IMR-90 (cell line): ENCODE measurements at regions not wholly inside any gene's neighbourhood (a gene's known extent, or its start where the extent isn't known, plus 50 kb on each side); places are given as distances from the start of the nearest gene placed in this dataset.

Experiments
- ATAC-seq: fragments of 200-7000 bp; cut with Tn5 transposase; 2 replicates; pipeline ENCODE4 v1.9.1; 2020; ENCODE audit warnings: low read depth, mild to moderate bottlenecking, moderate library complexity
- BruUV-seq: library from RNA; stranded (reverse); fragments of 400-500 nt; replicated peaks from 2 replicates; lab custom pipeline; 2021; lab: Mats Ljungman, UMichigan
- CTCF ChIA-PET: fragments of 300-600 bp; formaldehyde crosslinking; extraction: SDS; loops from one replicate; lab custom pipeline; 2021; ENCODE audit warnings: antibody characterized with exemption; lab: Yijun Ruan, JAX
- POLR2A ChIA-PET: fragments of 300-600 bp; sonication (Branson Sonifier 250); formaldehyde crosslinking; loops from one replicate; lab custom pipeline; 2022; ENCODE audit warnings: antibody characterized with exemption; ENCODE audit not compliant: unreplicated experiment; lab: Charles Lee
- DNase-seq: peaks from one replicate; pipeline ENCODE4 v3.0.0; 2013
- H2AFZ ChIP-seq: replicated peaks from 2 replicates; pipeline ENCODE3; 2013; ENCODE audit warnings: low read length, mild to moderate bottlenecking; ENCODE audit not compliant: poor library complexity
- H2AK5ac ChIP-seq: 2 replicates; pipeline ENCODE4 v1.6.1; 2013; ENCODE audit warnings: low read depth, low read length, inconsistent platforms
- H2AK9ac ChIP-seq: replicated peaks from 2 replicates; pipeline ENCODE3; 2013; ENCODE audit warnings: mild to moderate bottlenecking, low read depth, low read length, moderate library complexity; ENCODE audit not compliant: poor library complexity
- H2BK120ac ChIP-seq: 2 replicates; pipeline ENCODE4 v1.6.1; 2013; ENCODE audit warnings: low read depth, low read length, inconsistent platforms
- H2BK15ac ChIP-seq: 3 replicates; pipeline ENCODE4 v1.6.1; 2013; ENCODE audit warnings: low read depth, low read length, inconsistent platforms
- H2BK20ac ChIP-seq: 2 replicates; pipeline ENCODE4 v1.6.1; 2013; ENCODE audit warnings: low read depth, mild to moderate bottlenecking, inconsistent platforms, low read length, moderate library complexity
- H2BK5ac ChIP-seq: 2 replicates; pipeline ENCODE4 v1.6.1; 2013; ENCODE audit warnings: mild to moderate bottlenecking, low read depth, low read length, inconsistent platforms; ENCODE audit not compliant: poor library complexity, severe bottlenecking
- H3K14ac ChIP-seq: replicated peaks from 2 replicates; pipeline ENCODE4 v1.6.1; 2013; ENCODE audit warnings: low read depth, low read length, inconsistent platforms
- H3K18ac ChIP-seq: 2 replicates; pipeline ENCODE4 v1.6.1; 2013; ENCODE audit warnings: low read depth, low read length, control low read depth
- H3K23ac ChIP-seq: 2 replicates; pipeline ENCODE4 v1.6.1; 2013; ENCODE audit warnings: low read depth, low read length, inconsistent platforms
- H3K27ac ChIP-seq: 2 replicates; pipeline ENCODE4 v1.5.1; 2013; ENCODE audit warnings: mild to moderate bottlenecking, control low read depth, low read length; ENCODE audit not compliant: insufficient read depth
- H3K27me3 ChIP-seq: 2 replicates; pipeline ENCODE4 v1.6.1; 2013; ENCODE audit warnings: low read length; ENCODE audit not compliant: control insufficient read depth, insufficient read depth
- H3K36me3 ChIP-seq: 2 replicates; pipeline ENCODE4 v1.6.1; 2013; ENCODE audit warnings: low read length, mixed read lengths; ENCODE audit not compliant: control insufficient read depth, insufficient read depth
- H3K4ac ChIP-seq: 2 replicates; pipeline ENCODE4 v1.6.1; 2013; ENCODE audit warnings: low read depth, low read length, inconsistent platforms
- H3K4me1 ChIP-seq: 2 replicates; pipeline ENCODE4 v1.6.1; 2013; ENCODE audit warnings: low read length, mixed read lengths; ENCODE audit not compliant: control insufficient read depth, insufficient read depth
- H3K4me2 ChIP-seq: 2 replicates; pipeline ENCODE4 v1.6.1; 2013; ENCODE audit warnings: low read depth, mild to moderate bottlenecking, control low read depth, low read length, moderate library complexity
- H3K4me3 ChIP-seq: 2 replicates; pipeline ENCODE4 v1.5.1; 2013; ENCODE audit warnings: low read depth, mild to moderate bottlenecking, control low read depth, low read length, moderate library complexity; ENCODE audit not compliant: insufficient read depth
- H3K56ac ChIP-seq: 2 replicates; pipeline ENCODE4 v1.6.1; 2013; ENCODE audit warnings: low read length, inconsistent platforms; ENCODE audit not compliant: insufficient read depth; ENCODE audit errors: extremely low read depth
- H3K79me1 ChIP-seq, 2 experiments: 2 replicates each; pipeline ENCODE4 v1.6.1; 2013; ENCODE audit warnings: low read length in 2 of 2, inconsistent platforms in 1 of 2, low read depth in 1 of 2
- H3K9ac ChIP-seq: 2 replicates; pipeline ENCODE4 v1.6.1; 2013; ENCODE audit warnings: low read depth, low read length, control low read depth
- H3K9me1 ChIP-seq: 2 replicates; pipeline ENCODE4 v1.6.1; 2013; ENCODE audit warnings: low read length, inconsistent platforms; ENCODE audit not compliant: insufficient read depth
- H3K9me3 ChIP-seq: 2 replicates; pipeline ENCODE4 v1.6.1; 2013; ENCODE audit warnings: low read length; ENCODE audit not compliant: control insufficient read depth, insufficient read depth
- H4K20me1 ChIP-seq: 2 replicates; pipeline ENCODE4 v1.6.1; 2013; ENCODE audit warnings: low read length, inconsistent platforms; ENCODE audit not compliant: insufficient read depth
- H4K5ac ChIP-seq: 2 replicates; pipeline ENCODE4 v1.6.1; 2013; ENCODE audit warnings: mild to moderate bottlenecking, low read depth, low read length, control low read depth
- H4K8ac ChIP-seq, 2 experiments: 2 replicates each; pipeline ENCODE4 v1.6.1; 2013; ENCODE audit warnings: low read depth in 2 of 2, low read length in 2 of 2, control low read depth in 1 of 2, inconsistent platforms in 1 of 2
- H4K91ac ChIP-seq: 2 replicates; pipeline ENCODE4 v1.6.1; 2013; ENCODE audit warnings: low read depth, low read length, inconsistent platforms; ENCODE audit not compliant: insufficient read depth
- BHLHE40 ChIP-seq: fragments of 150-350 bp; IDR thresholded peaks from 2 replicates; pipeline ENCODE4 v1.6.1; 2016; ENCODE audit warnings: mild to moderate bottlenecking, low read depth, low read length
- CEBPB ChIP-seq: IDR thresholded peaks from 2 replicates; pipeline ENCODE4 v1.6.1; 2012; ENCODE audit warnings: low read depth, low read length, improper control_type of control experiment
- CHD1 ChIP-seq: IDR thresholded peaks from 2 replicates; pipeline ENCODE4 v1.6.1; 2012; ENCODE audit warnings: low read depth, low read length, improper control_type of control experiment
- FOS ChIP-seq: fragments of 150-350 bp; IDR thresholded peaks from 2 replicates; pipeline ENCODE4 v1.6.1; 2016; ENCODE audit warnings: low read depth, low read length
- MAFK ChIP-seq: IDR thresholded peaks from 2 replicates; pipeline ENCODE4 v1.6.1; 2012; ENCODE audit warnings: low read depth, low read length, improper control_type of control experiment
- NFE2L2 ChIP-seq: fragments of 150-350 bp; IDR thresholded peaks from 2 replicates; pipeline ENCODE4 v1.6.1; 2016; ENCODE audit warnings: low read depth, mild to moderate bottlenecking, low read length
- RCOR1 ChIP-seq: IDR thresholded peaks from 2 replicates; pipeline ENCODE4 v1.6.1; 2012; ENCODE audit warnings: mild to moderate bottlenecking, low read length, improper control_type of control experiment; ENCODE audit not compliant: insufficient replicate concordance
- RFX5 ChIP-seq: IDR thresholded peaks from 2 replicates; pipeline ENCODE4 v1.8.0; 2012; ENCODE audit warnings: low read depth, mild to moderate bottlenecking, low read length, moderate library complexity
- WGBS, 2 experiments: methylation state at CpG; one replicate each; pipeline versions ENCODE4 v1.1.5 to v1.1.7; 2013; ENCODE audit warnings: missing lambda C conversion rate in 2 of 2; ENCODE audit not compliant: insufficient read length in 1 of 2; ENCODE audit errors: extremely low coverage in 2 of 2; 5-methylcytosine and 5-hydroxymethylcytosine counted together
- dilution Hi-C: fragments of 300-500 bp; cut with HindIII; formaldehyde crosslinking; loops from one replicate; pipeline ENCODE4 v1.14.3; 2018; ENCODE audit warnings: low sequenced_read_pairs; ENCODE audit not compliant: unreplicated experiment
- in situ Hi-C: fragments of 300-500 bp; cut with MboI; formaldehyde crosslinking; loops from 3 replicates; pipeline ENCODE4 v1.14.3; 2019; ENCODE audit warnings: low sequenced_read_pairs, inconsistent platforms, mixed read lengths
- intact Hi-C: fragments of 100-400 bp; cut with micrococcal nuclease; formaldehyde crosslinking; loops from 2 replicates; pipeline ENCODE4 v1.10.0; 2022
- TF ChIP-seq, protein P1 (sequence below): fragments of 150-350 bp; IDR thresholded peaks from 2 replicates; pipeline ENCODE4 v1.6.1; 2017; ENCODE audit warnings: mild to moderate bottlenecking, antibody characterized with exemption, low read length, low read depth
- TF ChIP-seq, protein P2 (sequence below): conservative IDR thresholded peaks from 2 replicates; pipeline ENCODE4 v1.5.1; 2012; ENCODE audit warnings: mild to moderate bottlenecking, low read depth, low read length, improper control_type of control experiment

DNA sequence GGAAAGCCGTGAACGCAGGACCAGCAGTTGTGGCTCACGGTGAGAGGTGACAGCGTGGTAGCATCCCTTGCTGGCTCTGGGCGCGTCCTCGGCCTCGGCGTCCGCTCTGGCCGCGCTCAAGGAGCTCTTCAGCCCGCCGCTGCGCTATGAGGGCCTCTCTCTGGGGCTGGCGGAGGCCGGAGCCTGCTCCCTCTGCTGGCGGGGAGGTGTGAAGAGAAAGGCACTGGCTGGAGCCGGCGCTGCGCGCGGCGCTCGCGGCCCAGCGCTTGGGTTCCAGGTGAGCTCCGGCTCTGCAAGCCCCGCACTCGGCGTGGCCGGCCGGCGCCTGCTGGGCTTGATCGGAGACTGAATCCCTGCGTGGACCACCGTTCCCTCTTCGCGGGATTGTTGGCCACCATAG is 705.6 kb downstream of the SEMA5A start:
- H2BK120ac ChIP-seq, result no peak overlapping the region
- H2AK9ac ChIP-seq, result no peak overlapping the region
- H3K27ac ChIP-seq, result no peak overlapping the region
- dilution Hi-C loops (no loop called here), in situ Hi-C loops (no loop called here), intact Hi-C loops (loop anchor here (10.0 kb wide), 2 partner anchors 495 to 915 kb away; no protein-coding TSS in a partner anchor)
- no peak overlapping the region for H2BK5ac ChIP-seq
- ATAC-seq (no peak), DNase-seq (no peak)
- WGBS, 2 experiments, result 98% methylated on average over 11 of the region's 39 CpGs; no CpG with 5 or more reads in 1 of the 2 experiments
- no peaks in the 10 kb centered on the region for H3K27me3 ChIP-seq
- no peak overlapping the region for H3K23ac ChIP-seq
- ChIA-PET POLR2A (interaction anchor here (0.6 kb wide), 1 partner anchor 214 kb away, joined by 5 read pairs; no protein-coding TSS in a partner anchor), CTCF (interaction anchor here (0.6 kb wide), 1 partner anchor 1616 kb away, joined by 3 read pairs; no protein-coding TSS in a partner anchor)
- no peak overlapping the region for H2AFZ ChIP-seq
- peaks cover 17% of the 10 kb centered on the region for H3K4me1 ChIP-seq
- no peak overlapping the region for H4K8ac ChIP-seq
- TF ChIP-seq CEBPB (no peak), RCOR1 (no peak), CHD1 (no peak), RFX5 (no peak), FOS (no peak), MAFK (no peak), BHLHE40 (no peak), NFE2L2 (no peak)
- TF ChIP-seq, protein P1, sequence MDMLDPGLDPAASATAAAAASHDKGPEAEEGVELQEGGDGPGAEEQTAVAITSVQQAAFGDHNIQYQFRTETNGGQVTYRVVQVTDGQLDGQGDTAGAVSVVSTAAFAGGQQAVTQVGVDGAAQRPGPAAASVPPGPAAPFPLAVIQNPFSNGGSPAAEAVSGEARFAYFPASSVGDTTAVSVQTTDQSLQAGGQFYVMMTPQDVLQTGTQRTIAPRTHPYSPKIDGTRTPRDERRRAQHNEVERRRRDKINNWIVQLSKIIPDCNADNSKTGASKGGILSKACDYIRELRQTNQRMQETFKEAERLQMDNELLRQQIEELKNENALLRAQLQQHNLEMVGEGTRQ, result no peak
- TF ChIP-seq, protein P2, sequence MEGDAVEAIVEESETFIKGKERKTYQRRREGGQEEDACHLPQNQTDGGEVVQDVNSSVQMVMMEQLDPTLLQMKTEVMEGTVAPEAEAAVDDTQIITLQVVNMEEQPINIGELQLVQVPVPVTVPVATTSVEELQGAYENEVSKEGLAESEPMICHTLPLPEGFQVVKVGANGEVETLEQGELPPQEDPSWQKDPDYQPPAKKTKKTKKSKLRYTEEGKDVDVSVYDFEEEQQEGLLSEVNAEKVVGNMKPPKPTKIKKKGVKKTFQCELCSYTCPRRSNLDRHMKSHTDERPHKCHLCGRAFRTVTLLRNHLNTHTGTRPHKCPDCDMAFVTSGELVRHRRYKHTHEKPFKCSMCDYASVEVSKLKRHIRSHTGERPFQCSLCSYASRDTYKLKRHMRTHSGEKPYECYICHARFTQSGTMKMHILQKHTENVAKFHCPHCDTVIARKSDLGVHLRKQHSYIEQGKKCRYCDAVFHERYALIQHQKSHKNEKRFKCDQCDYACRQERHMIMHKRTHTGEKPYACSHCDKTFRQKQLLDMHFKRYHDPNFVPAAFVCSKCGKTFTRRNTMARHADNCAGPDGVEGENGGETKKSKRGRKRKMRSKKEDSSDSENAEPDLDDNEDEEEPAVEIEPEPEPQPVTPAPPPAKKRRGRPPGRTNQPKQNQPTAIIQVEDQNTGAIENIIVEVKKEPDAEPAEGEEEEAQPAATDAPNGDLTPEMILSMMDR, result no peak
- H3K79me1 ChIP-seq, result no peaks in the 10 kb centered on the region
- no peaks in the 10 kb centered on the region; the same call in 1 of the 2 replicates for H3K9me3 ChIP-seq
- H2BK20ac ChIP-seq, result no peak overlapping the region
- no peak overlapping the region for H3K9ac ChIP-seq
- no peak overlapping the region for H4K5ac ChIP-seq
- H4K20me1 ChIP-seq, result no peaks in the 10 kb centered on the region
- no peak overlapping the region for H3K4ac ChIP-seq
- BruUV-seq, result no TSS peak
- no peak overlapping the region for H3K4me2 ChIP-seq
- no peak overlapping the region for H3K14ac ChIP-seq
- H3K36me3 ChIP-seq, result no peaks in the 10 kb centered on the region
- H3K56ac ChIP-seq, result no peak overlapping the region
- peak overlapping the region; percentile 70; the same call in 1 of the 2 replicates for H2AK5ac ChIP-seq
- no peak overlapping the region for H4K91ac ChIP-seq
- no peak overlapping the region for H2BK15ac ChIP-seq
- H3K4me3 ChIP-seq, result no peak overlapping the region
- peaks cover 21% of the 10 kb centered on the region for H3K9me1 ChIP-seq
- H3K18ac ChIP-seq, result no peak overlapping the region
